GM19463 (cell line): ENCODE measurements at regions not wholly inside any gene's neighbourhood (a gene's known extent, or its start where the extent isn't known, plus 50 kb on each side); places are given as distances from the start of the nearest gene placed in this dataset.
"Not testable (repeated sequence)": the region's sequence is repeated elsewhere in the genome, so short reads cannot be mapped to it uniquely, and the experiment has no call there.

Source experiments
- ATAC-seq: cut with Tn5 transposase; IDR thresholded peaks from one replicate; pipeline ENCODE4 v1.9.1; 2021; ENCODE audit warnings: mild to moderate bottlenecking, moderate library complexity; ENCODE audit not compliant: unreplicated experiment

GRCh38 chr5:62077823-62078550 is 228.0 kb upstream of the KIF2A start:
- no peak for ATAC-seq

- ATAC-seq, result no peak
Measured at GRCh38 chr5:62082370-62082801, 223.6 kb upstream of the KIF2A start.

GRCh38 chr5:62083247-62083646 is 222.8 kb upstream of the KIF2A start:
- no peak for ATAC-seq

GRCh38 chr5:62083661-62084060 is 222.3 kb upstream of the KIF2A start:
- ATAC-seq, result no peak

GRCh38 chr5:62084391-62084790 is 221.6 kb upstream of the KIF2A start:
- ATAC-seq, result no peak

GRCh38 chr5:62090953-62091352 is 215.1 kb upstream of the KIF2A start:
- ATAC-seq, result no peak

- ATAC-seq, result no peak
Measured at GRCh38 chr5:62093411-62093810, 212.6 kb upstream of the KIF2A start.

- ATAC-seq, result no peak
Measured at GRCh38 chr5:62093976-62094375, 212.0 kb upstream of the KIF2A start.

GRCh38 chr5:62097361-62097760 is 208.6 kb upstream of the KIF2A start:
- ATAC-seq, result no peak

- no peak for ATAC-seq
Measured at GRCh38 chr5:62100201-62100600, 205.8 kb upstream of the KIF2A start.

GRCh38 chr5:62103863-62104262 is 202.1 kb upstream of the KIF2A start:
- not testable (repeated sequence) for ATAC-seq

- no peak for ATAC-seq
Measured at GRCh38 chr5:62111428-62111827, 194.6 kb upstream of the KIF2A start.

- no peak for ATAC-seq
Measured at GRCh38 chr5:62112689-62113228, 193.2 kb upstream of the KIF2A start.

- ATAC-seq, result no peak
Measured at GRCh38 chr5:62115014-62115413, 191.0 kb upstream of the KIF2A start.

- no peak for ATAC-seq
Measured at GRCh38 chr5:62124266-62124665, 181.7 kb upstream of the KIF2A start.

- no peak for ATAC-seq
Measured at GRCh38 chr5:62126090-62126489, 179.9 kb upstream of the KIF2A start.

- no peak for ATAC-seq
Measured at GRCh38 chr5:62127098-62127736, 178.8 kb upstream of the KIF2A start.

- no peak for ATAC-seq
Measured at GRCh38 chr5:62130107-62130506, 175.9 kb upstream of the KIF2A start.

- no peak for ATAC-seq
Measured at GRCh38 chr5:62132276-62132675, 173.7 kb upstream of the KIF2A start.

- ATAC-seq, result no peak
Measured at GRCh38 chr5:62133426-62133825, 172.6 kb upstream of the KIF2A start.

- ATAC-seq, result no peak
Measured at GRCh38 chr5:62134811-62135210, 171.2 kb upstream of the KIF2A start.

GRCh38 chr5:62137628-62138027 is 168.4 kb upstream of the KIF2A start:
- no peak for ATAC-seq
